Panc1 (cell line): ENCODE measurements at regions not wholly inside any gene's neighbourhood (a gene's known extent, or its start where the extent isn't known, plus 50 kb on each side); places are given as distances from the start of the nearest gene placed in this dataset.

ENCODE experiments used
- POLR2AphosphoS5 ChIP-seq: IDR thresholded peaks from 2 replicates; pipeline ENCODE4 v1.6.1; 2012; ENCODE audit warnings: mild to moderate bottlenecking, low read depth, low read length, moderate library complexity
- SIN3A ChIP-seq: IDR thresholded peaks from 2 replicates; pipeline ENCODE4 v1.6.1; 2012; ENCODE audit warnings: low read depth, mild to moderate bottlenecking, low read length, moderate library complexity, borderline replicate concordance; ENCODE audit not compliant: insufficient read depth
- TF ChIP-seq, protein P1 (sequence below): fragments of 450-650 bp; IDR thresholded peaks from 2 replicates; pipeline ENCODE4 v1.5.1; 2017; ENCODE audit warnings: mild to moderate bottlenecking
- TF ChIP-seq, protein P2 (sequence below), 2 experiments: IDR thresholded peaks; 2 replicates each; pipeline ENCODE4 v1.6.1; 2011 to 2012; ENCODE audit warnings: low read depth in 2 of 2, control low read depth in 1 of 2, low read length in 1 of 2, mild to moderate bottlenecking in 1 of 2, moderate library complexity in 1 of 2; ENCODE audit not compliant: insufficient read depth in 1 of 2

DNA sequence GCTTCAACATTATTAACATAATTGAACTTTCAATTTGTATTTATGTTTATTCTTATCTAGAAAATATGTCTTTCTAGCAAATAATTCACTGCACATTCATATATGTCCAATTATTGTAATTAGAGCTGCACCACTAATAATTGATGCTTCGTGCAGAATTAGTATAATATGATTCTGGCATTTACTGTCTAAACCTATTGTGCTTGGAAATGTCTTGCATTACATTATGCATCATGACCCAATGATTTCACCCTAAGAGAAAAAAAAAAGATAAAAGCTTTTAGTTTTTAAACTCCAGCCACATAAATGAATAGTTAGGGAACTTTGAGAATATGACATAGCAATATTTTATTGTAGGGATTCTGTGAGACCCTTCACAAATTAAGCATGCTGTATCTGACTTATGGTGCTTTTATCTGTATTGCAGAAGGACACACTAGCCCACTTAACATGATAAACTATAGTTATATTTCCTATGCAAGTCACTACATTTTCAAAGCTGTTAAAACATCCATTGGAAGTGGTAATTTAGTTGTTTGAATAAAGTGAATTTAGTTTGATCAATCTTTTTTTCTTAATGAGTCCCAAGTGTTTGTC, 1609.1 kb downstream of the REEP3 start:
- TF ChIP-seq, protein P1, sequence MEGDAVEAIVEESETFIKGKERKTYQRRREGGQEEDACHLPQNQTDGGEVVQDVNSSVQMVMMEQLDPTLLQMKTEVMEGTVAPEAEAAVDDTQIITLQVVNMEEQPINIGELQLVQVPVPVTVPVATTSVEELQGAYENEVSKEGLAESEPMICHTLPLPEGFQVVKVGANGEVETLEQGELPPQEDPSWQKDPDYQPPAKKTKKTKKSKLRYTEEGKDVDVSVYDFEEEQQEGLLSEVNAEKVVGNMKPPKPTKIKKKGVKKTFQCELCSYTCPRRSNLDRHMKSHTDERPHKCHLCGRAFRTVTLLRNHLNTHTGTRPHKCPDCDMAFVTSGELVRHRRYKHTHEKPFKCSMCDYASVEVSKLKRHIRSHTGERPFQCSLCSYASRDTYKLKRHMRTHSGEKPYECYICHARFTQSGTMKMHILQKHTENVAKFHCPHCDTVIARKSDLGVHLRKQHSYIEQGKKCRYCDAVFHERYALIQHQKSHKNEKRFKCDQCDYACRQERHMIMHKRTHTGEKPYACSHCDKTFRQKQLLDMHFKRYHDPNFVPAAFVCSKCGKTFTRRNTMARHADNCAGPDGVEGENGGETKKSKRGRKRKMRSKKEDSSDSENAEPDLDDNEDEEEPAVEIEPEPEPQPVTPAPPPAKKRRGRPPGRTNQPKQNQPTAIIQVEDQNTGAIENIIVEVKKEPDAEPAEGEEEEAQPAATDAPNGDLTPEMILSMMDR = no peak
- TF ChIP-seq POLR2AphosphoS5 (no peak), SIN3A (no peak)
- TF ChIP-seq, protein P2, sequence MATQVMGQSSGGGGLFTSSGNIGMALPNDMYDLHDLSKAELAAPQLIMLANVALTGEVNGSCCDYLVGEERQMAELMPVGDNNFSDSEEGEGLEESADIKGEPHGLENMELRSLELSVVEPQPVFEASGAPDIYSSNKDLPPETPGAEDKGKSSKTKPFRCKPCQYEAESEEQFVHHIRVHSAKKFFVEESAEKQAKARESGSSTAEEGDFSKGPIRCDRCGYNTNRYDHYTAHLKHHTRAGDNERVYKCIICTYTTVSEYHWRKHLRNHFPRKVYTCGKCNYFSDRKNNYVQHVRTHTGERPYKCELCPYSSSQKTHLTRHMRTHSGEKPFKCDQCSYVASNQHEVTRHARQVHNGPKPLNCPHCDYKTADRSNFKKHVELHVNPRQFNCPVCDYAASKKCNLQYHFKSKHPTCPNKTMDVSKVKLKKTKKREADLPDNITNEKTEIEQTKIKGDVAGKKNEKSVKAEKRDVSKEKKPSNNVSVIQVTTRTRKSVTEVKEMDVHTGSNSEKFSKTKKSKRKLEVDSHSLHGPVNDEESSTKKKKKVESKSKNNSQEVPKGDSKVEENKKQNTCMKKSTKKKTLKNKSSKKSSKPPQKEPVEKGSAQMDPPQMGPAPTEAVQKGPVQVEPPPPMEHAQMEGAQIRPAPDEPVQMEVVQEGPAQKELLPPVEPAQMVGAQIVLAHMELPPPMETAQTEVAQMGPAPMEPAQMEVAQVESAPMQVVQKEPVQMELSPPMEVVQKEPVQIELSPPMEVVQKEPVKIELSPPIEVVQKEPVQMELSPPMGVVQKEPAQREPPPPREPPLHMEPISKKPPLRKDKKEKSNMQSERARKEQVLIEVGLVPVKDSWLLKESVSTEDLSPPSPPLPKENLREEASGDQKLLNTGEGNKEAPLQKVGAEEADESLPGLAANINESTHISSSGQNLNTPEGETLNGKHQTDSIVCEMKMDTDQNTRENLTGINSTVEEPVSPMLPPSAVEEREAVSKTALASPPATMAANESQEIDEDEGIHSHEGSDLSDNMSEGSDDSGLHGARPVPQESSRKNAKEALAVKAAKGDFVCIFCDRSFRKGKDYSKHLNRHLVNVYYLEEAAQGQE (IDR thresholded peaks at IDR 0.05; ENCODE audit: insufficient read depth in 1 of 2, low read depth in 2 of 2, low read length in 1 of 2) = no peak
